Vagina (tissue), 2 donors: ENCODE measurements at regions not wholly inside any gene's neighbourhood (a gene's known extent, or its start where the extent isn't known, plus 50 kb on each side); places are given as distances from the start of the nearest gene placed in this dataset.
"Not testable (repeated sequence)": the region's sequence is repeated elsewhere in the genome, so short reads cannot be mapped to it uniquely, and the experiment has no call there.

Experiments
- DNase-seq, 2 donors: peaks; one replicate each; pipeline ENCODE4 v3.0.0-alpha.2; 2017; ENCODE audit errors: extremely low spot score in 2 of 2
- H3K27ac ChIP-seq: fragments of 200-600 bp; sonication (generic); one replicate; pipeline ENCODE4 v1.5.1; 2019
- H3K27me3 ChIP-seq: fragments of 200-600 bp; sonication (generic); one replicate; pipeline ENCODE4 v1.5.1; 2019
- H3K36me3 ChIP-seq, 2 donors: fragments of 200-600 bp; sonication (generic); one replicate each; pipeline ENCODE4 v1.5.1; 2017 to 2019
- H3K4me1 ChIP-seq: fragments of 200-600 bp; sonication (generic); one replicate; pipeline ENCODE4 v1.5.1; 2019
- H3K4me3 ChIP-seq, 2 donors: fragments of 200-600 bp; sonication (generic); 1 replicate in 1 of 2; 2 replicates in 1 of 2; pipeline ENCODE4 v1.5.1; 2016 to 2019
- H3K9me3 ChIP-seq: fragments of 200-600 bp; sonication (generic); one replicate; pipeline ENCODE4 v1.5.1; 2019
- CTCF ChIP-seq, 3 experiments: fragments of 450-650 bp in 2 of 3; fragments of 200-600 bp in 1 of 3; sonication (generic) in 1 of 3; IDR thresholded peaks; one replicate each; pipeline ENCODE4 v1.5.1; 2017 to 2019; ENCODE audit warnings: antibody characterized with exemption in 3 of 3, mild to moderate bottlenecking in 2 of 3, moderate library complexity in 2 of 3
- POLR2A ChIP-seq, 2 donors: fragments of 450-650 bp; IDR thresholded peaks; one replicate each; pipeline ENCODE4 v1.6.1; 2017; ENCODE audit warnings: antibody characterized with exemption in 2 of 2, mild to moderate bottlenecking in 2 of 2, moderate library complexity in 2 of 2
- POLR2AphosphoS5 ChIP-seq, 2 donors: sonication (generic); formaldehyde crosslinking; IDR thresholded peaks; one replicate each; pipeline ENCODE4 v1.9.0; 2017; ENCODE audit warnings: antibody characterized with exemption in 2 of 2, mild to moderate bottlenecking in 2 of 2, low read depth in 1 of 2; ENCODE audit not compliant: insufficient read depth in 1 of 2
- intact Hi-C: fragments of 100-400 bp; cut with DNase I; formaldehyde crosslinking; loops from one replicate; pipeline ENCODE4 v1.15.1; 2023

- no peaks in the 10 kb centered on the region for H3K36me3 ChIP-seq
- H3K9me3 ChIP-seq: no peaks in the 10 kb centered on the region
- H3K27ac ChIP-seq: no peak overlapping the region
- no peak overlapping the region for H3K4me3 ChIP-seq
- DNase-seq: no peak
- intact Hi-C loops: no loop called here
- H3K4me1 ChIP-seq: no peaks in the 10 kb centered on the region
- no peak for TF ChIP-seq POLR2AphosphoS5 (IDR thresholded peaks at IDR 0.05; ENCODE audit: insufficient read depth in 1 of 2, low read depth in 1 of 2)
- no peak for TF ChIP-seq CTCF (IDR thresholded peaks at IDR 0.05)
- no peak for TF ChIP-seq POLR2A (IDR thresholded peaks at IDR 0.05)
- H3K27me3 ChIP-seq: no peaks in the 10 kb centered on the region
Observed at GRCh38 chr12:85425349-85425612, 145.3 kb downstream of the ALX1 start.

- Histone ChIP-seq H3K27me3 (no peaks in the 10 kb centered on the region), H3K27ac (no peak overlapping the region), H3K4me3 (no peak overlapping the region), H3K4me1 (no peaks in the 10 kb centered on the region), H3K36me3 (no peaks in the 10 kb centered on the region), H3K9me3 (no peaks in the 10 kb centered on the region)
- TF ChIP-seq POLR2A (IDR thresholded peaks at IDR 0.05) (no peak), POLR2AphosphoS5 (IDR thresholded peaks at IDR 0.05; ENCODE audit: insufficient read depth in 1 of 2, low read depth in 1 of 2) (no peak), CTCF (IDR thresholded peaks at IDR 0.05) (no peak)
- no peak for DNase-seq
- intact Hi-C loops: no loop called here
Observed at GRCh38 chr12:85425926-85426325, 145.9 kb downstream of the ALX1 start.

- H3K4me3 ChIP-seq, intact Hi-C loops, H3K27ac ChIP-seq: not testable (repeated sequence)
Observed at GRCh38 chr12:85433148-85433547, 153.1 kb downstream of the ALX1 start.

GRCh38 chr12:85440271-85440670 lies 160.3 kb downstream of the ALX1 start:
- H3K36me3 ChIP-seq: no peaks in the 10 kb centered on the region
- no peaks in the 10 kb centered on the region for H3K9me3 ChIP-seq
- no peak overlapping the region for H3K27ac ChIP-seq
- TF ChIP-seq POLR2AphosphoS5 (IDR thresholded peaks at IDR 0.05; ENCODE audit: insufficient read depth in 1 of 2, low read depth in 1 of 2) (no peak), CTCF (IDR thresholded peaks at IDR 0.05) (no peak), POLR2A (IDR thresholded peaks at IDR 0.05) (no peak)
- intact Hi-C loops: no loop called here
- DNase-seq: no peak
- no peaks in the 10 kb centered on the region for H3K27me3 ChIP-seq
- H3K4me3 ChIP-seq: no peak overlapping the region
- H3K4me1 ChIP-seq: no peaks in the 10 kb centered on the region

More at GRCh38 chr12:85433148-85433547, 153.1 kb downstream of the ALX1 start:
- not testable (repeated sequence) for H3K9me3 ChIP-seq, H3K27me3 ChIP-seq, H3K36me3 ChIP-seq, DNase-seq, H3K4me1 ChIP-seq

GRCh38 chr12:85441025-85441424 lies 161.0 kb downstream of the ALX1 start:
- TF ChIP-seq POLR2A (IDR thresholded peaks at IDR 0.05): no peak
- no peak for TF ChIP-seq CTCF (IDR thresholded peaks at IDR 0.05)
- no peak for TF ChIP-seq POLR2AphosphoS5 (IDR thresholded peaks at IDR 0.05; ENCODE audit: insufficient read depth in 1 of 2, low read depth in 1 of 2)
- Histone ChIP-seq H3K9me3 (no peaks in the 10 kb centered on the region), H3K4me3 (no peak overlapping the region), H3K27me3 (no peaks in the 10 kb centered on the region), H3K27ac (no peak overlapping the region), H3K4me1 (no peaks in the 10 kb centered on the region), H3K36me3 (no peaks in the 10 kb centered on the region)
- intact Hi-C loops: no loop called here
- DNase-seq: no peak

- H3K9me3 ChIP-seq: no peaks in the 10 kb centered on the region
- H3K36me3 ChIP-seq: no peaks in the 10 kb centered on the region
- intact Hi-C loops: no loop called here
- no peak overlapping the region for H3K27ac ChIP-seq
- no peak overlapping the region for H3K4me3 ChIP-seq
- no peaks in the 10 kb centered on the region for H3K4me1 ChIP-seq
- no peak for DNase-seq
- H3K27me3 ChIP-seq: no peaks in the 10 kb centered on the region
- no peak for TF ChIP-seq POLR2AphosphoS5 (IDR thresholded peaks at IDR 0.05; ENCODE audit: insufficient read depth in 1 of 2, low read depth in 1 of 2)
- TF ChIP-seq POLR2A (IDR thresholded peaks at IDR 0.05): no peak
- no peak for TF ChIP-seq CTCF (IDR thresholded peaks at IDR 0.05)
Observed at GRCh38 chr12:85441741-85442140, 161.7 kb downstream of the ALX1 start.
